ENCODE measurements at regions not wholly inside any gene's neighbourhood (a gene's known extent, or its start where the extent isn't known, plus 50 kb on each side); places are given as distances from the start of the nearest gene placed in this dataset.
"Not testable (repeated sequence)": the region's sequence is repeated elsewhere in the genome, so short reads cannot be mapped to it uniquely, and the experiment has no call there.

- not testable (repeated sequence) for H3K36me3 ChIP-seq (ENCODE audit: control insufficient read depth in 5 of 5, insufficient read depth in 5 of 5, low read length in 5 of 5); H3K9me3 ChIP-seq (ENCODE audit: control insufficient read depth in 5 of 5, low read length in 5 of 5); H3K27me3 ChIP-seq (ENCODE audit: control insufficient read depth in 5 of 5, insufficient read depth in 4 of 5, low read length in 5 of 5); H3K4me3 ChIP-seq (ENCODE audit: low read depth in 1 of 5, low read length in 5 of 5); H3K9ac ChIP-seq (ENCODE audit: low read length in 5 of 5); H3K27ac ChIP-seq (ENCODE audit: low read depth, low read length); H3K4me1 ChIP-seq (ENCODE audit: control insufficient read depth in 5 of 5, insufficient read depth in 5 of 5, low read length in 5 of 5)
Observed at GRCh38 chr7:118956285-118956684, 731.8 kb downstream of the ANKRD7 start.

DNA sequence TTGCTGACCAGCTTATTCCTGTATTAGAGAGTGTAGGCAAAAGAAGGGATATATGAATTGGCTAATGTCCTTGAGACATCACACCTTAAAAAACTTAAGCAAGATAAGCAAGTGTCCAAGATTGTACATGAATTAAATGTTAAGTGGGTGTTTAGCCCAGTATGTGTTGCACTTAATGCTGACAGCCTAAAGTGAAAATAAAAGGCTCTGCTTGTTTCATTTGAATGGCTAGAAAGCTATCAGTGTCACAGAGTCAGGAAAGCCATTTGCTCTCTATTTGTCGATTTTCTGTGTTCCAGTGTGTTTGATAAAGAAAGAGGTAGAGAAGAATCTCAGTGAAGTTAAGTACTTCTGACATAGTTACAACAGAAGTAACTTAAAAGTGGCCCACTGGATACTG is 744.9 kb downstream of the ANKRD7 start:
- H3K4me3 ChIP-seq (ENCODE audit: low read depth in 1 of 5, low read length in 5 of 5), result no peak overlapping the region
- H3K9ac ChIP-seq (ENCODE audit: low read length in 5 of 5), result no peak overlapping the region
- no peaks in the 10 kb centered on the region for H3K27me3 ChIP-seq (ENCODE audit: control insufficient read depth in 5 of 5, insufficient read depth in 4 of 5, low read length in 5 of 5)
- H3K9me3 ChIP-seq (ENCODE audit: control insufficient read depth in 5 of 5, low read length in 5 of 5), result no peaks in the 10 kb centered on the region
- H3K4me1 ChIP-seq (ENCODE audit: control insufficient read depth in 5 of 5, insufficient read depth in 5 of 5, low read length in 5 of 5), result no peaks in the 10 kb centered on the region
- H3K27ac ChIP-seq (ENCODE audit: low read depth, low read length), result no peak overlapping the region
- no peaks in the 10 kb centered on the region for H3K36me3 ChIP-seq (ENCODE audit: control insufficient read depth in 5 of 5, insufficient read depth in 5 of 5, low read length in 5 of 5)

DNA sequence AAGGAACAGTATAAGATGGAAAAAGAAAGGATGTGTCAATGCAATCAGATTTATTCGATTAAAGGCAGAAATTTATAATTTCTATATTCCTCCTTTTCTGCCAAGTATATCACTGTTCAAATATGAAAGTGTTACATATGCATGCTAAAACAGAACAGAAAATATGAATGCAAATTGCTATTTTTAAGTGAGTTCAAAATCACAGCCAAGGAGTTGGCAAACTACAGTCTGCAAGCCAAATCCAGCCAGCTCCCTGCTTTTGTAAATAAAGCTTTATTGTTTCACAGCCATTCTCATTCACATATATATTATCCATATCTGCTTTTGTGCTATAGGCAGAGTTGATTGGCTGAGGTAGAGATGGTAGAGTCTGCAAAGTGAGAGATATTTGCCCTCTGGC is 747.2 kb downstream of the ANKRD7 start:
- Histone ChIP-seq H3K9ac (ENCODE audit: low read length in 5 of 5) (no peak overlapping the region), H3K27me3 (ENCODE audit: control insufficient read depth in 5 of 5, insufficient read depth in 4 of 5, low read length in 5 of 5) (no peaks in the 10 kb centered on the region), H3K36me3 (ENCODE audit: control insufficient read depth in 5 of 5, insufficient read depth in 5 of 5, low read length in 5 of 5) (no peaks in the 10 kb centered on the region), H3K27ac (ENCODE audit: low read depth, low read length) (no peak overlapping the region), H3K4me1 (ENCODE audit: control insufficient read depth in 5 of 5, insufficient read depth in 5 of 5, low read length in 5 of 5) (no peaks in the 10 kb centered on the region), H3K9me3 (ENCODE audit: control insufficient read depth in 5 of 5, low read length in 5 of 5) (no peaks in the 10 kb centered on the region), H3K4me3 (ENCODE audit: low read depth in 1 of 5, low read length in 5 of 5) (no peak overlapping the region)

- Histone ChIP-seq H3K4me1 (ENCODE audit: control insufficient read depth in 5 of 5, insufficient read depth in 5 of 5, low read length in 5 of 5) (no peaks in the 10 kb centered on the region), H3K9ac (ENCODE audit: low read length in 5 of 5) (no peak overlapping the region), H3K4me3 (ENCODE audit: low read depth in 1 of 5, low read length in 5 of 5) (no peak overlapping the region), H3K27me3 (ENCODE audit: control insufficient read depth in 5 of 5, insufficient read depth in 4 of 5, low read length in 5 of 5) (no peaks in the 10 kb centered on the region), H3K9me3 (ENCODE audit: control insufficient read depth in 5 of 5, low read length in 5 of 5) (no peaks in the 10 kb centered on the region), H3K36me3 (ENCODE audit: control insufficient read depth in 5 of 5, insufficient read depth in 5 of 5, low read length in 5 of 5) (no peaks in the 10 kb centered on the region), H3K27ac (ENCODE audit: low read depth, low read length) (no peak overlapping the region)
Observed at GRCh38 chr7:118974836-118975235, 750.3 kb downstream of the ANKRD7 start.

DNA sequence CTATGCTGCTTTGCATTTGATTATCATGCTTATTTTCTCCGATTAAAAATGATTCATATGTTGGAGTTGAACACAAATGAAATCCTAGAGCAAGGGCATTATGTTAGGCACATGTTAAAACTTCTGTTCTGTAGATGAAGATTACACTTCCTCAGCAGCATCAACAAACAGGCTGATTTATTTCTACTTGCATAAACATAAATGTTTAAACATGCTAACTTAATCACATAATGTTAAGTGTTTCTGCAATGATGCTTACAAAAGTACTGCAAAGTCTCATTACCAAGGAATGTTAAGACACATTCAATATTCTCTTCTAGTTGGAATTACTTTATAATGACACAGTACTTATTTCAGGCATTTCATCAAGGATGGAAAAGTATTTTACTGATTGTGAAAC is 770.8 kb downstream of the ANKRD7 start:
- Histone ChIP-seq H3K27me3 (ENCODE audit: control insufficient read depth in 5 of 5, insufficient read depth in 4 of 5, low read length in 5 of 5) (no peaks in the 10 kb centered on the region), H3K4me3 (ENCODE audit: low read depth in 1 of 5, low read length in 5 of 5) (no peak overlapping the region), H3K9ac (ENCODE audit: low read length in 5 of 5) (no peak overlapping the region), H3K9me3 (ENCODE audit: control insufficient read depth in 5 of 5, low read length in 5 of 5) (no peaks in the 10 kb centered on the region), H3K36me3 (ENCODE audit: control insufficient read depth in 5 of 5, insufficient read depth in 5 of 5, low read length in 5 of 5) (no peaks in the 10 kb centered on the region), H3K4me1 (ENCODE audit: control insufficient read depth in 5 of 5, insufficient read depth in 5 of 5, low read length in 5 of 5) (no peaks in the 10 kb centered on the region), H3K27ac (ENCODE audit: low read depth, low read length) (no peak overlapping the region)

DNA sequence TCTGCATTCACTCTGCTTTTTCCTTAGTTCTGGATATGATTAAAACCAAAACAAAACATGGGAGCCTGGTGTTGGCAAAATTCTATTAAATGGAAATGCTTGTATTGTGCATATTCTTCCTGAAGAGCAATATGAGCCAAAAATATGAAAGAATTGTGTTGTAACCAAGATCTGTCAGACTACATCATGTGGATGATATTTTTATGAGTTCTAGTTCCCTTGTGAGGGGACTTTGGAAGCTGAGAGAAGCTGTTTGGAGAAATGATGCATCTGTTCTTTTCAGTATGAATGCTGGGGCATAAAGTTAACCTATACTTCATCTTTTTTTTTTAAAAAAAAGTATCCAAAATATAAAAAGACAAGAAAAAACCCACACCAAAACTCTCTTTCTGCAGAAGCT is 782.7 kb downstream of the ANKRD7 start:
- no peak overlapping the region for H3K27ac ChIP-seq (ENCODE audit: low read depth, low read length)
- no peak overlapping the region for H3K4me3 ChIP-seq (ENCODE audit: low read depth in 1 of 5, low read length in 5 of 5)
- H3K27me3 ChIP-seq (ENCODE audit: control insufficient read depth in 5 of 5, insufficient read depth in 4 of 5, low read length in 5 of 5), result no peaks in the 10 kb centered on the region
- H3K9ac ChIP-seq (ENCODE audit: low read length in 5 of 5), result no peak overlapping the region
- no peaks in the 10 kb centered on the region for H3K9me3 ChIP-seq (ENCODE audit: control insufficient read depth in 5 of 5, low read length in 5 of 5)
- H3K36me3 ChIP-seq (ENCODE audit: control insufficient read depth in 5 of 5, insufficient read depth in 5 of 5, low read length in 5 of 5), result no peaks in the 10 kb centered on the region
- H3K4me1 ChIP-seq (ENCODE audit: control insufficient read depth in 5 of 5, insufficient read depth in 5 of 5, low read length in 5 of 5), result no peaks in the 10 kb centered on the region

GRCh38 chr7:119010635-119011034 is 786.1 kb downstream of the ANKRD7 start:
- Histone ChIP-seq H3K27me3 (ENCODE audit: control insufficient read depth in 5 of 5, insufficient read depth in 4 of 5, low read length in 5 of 5) (no peaks in the 10 kb centered on the region), H3K4me1 (ENCODE audit: control insufficient read depth in 5 of 5, insufficient read depth in 5 of 5, low read length in 5 of 5) (no peaks in the 10 kb centered on the region), H3K9me3 (ENCODE audit: control insufficient read depth in 5 of 5, low read length in 5 of 5) (no peaks in the 10 kb centered on the region), H3K9ac (ENCODE audit: low read length in 5 of 5) (no peak overlapping the region), H3K36me3 (ENCODE audit: control insufficient read depth in 5 of 5, insufficient read depth in 5 of 5, low read length in 5 of 5) (no peaks in the 10 kb centered on the region), H3K27ac (ENCODE audit: low read depth, low read length) (no peak overlapping the region), H3K4me3 (ENCODE audit: low read depth in 1 of 5, low read length in 5 of 5) (no peak overlapping the region)

- H3K4me3 ChIP-seq (ENCODE audit: low read depth in 1 of 5, low read length in 5 of 5), result no peak overlapping the region
- peaks cover 4 to 14% (median 5%) of the 10 kb centered on the region in 5 donors for H3K9me3 ChIP-seq (ENCODE audit: control insufficient read depth in 5 of 5, low read length in 5 of 5)
- H3K27me3 ChIP-seq (ENCODE audit: control insufficient read depth in 5 of 5, insufficient read depth in 4 of 5, low read length in 5 of 5), result no peaks in the 10 kb centered on the region
- no peaks in the 10 kb centered on the region for H3K4me1 ChIP-seq (ENCODE audit: control insufficient read depth in 5 of 5, insufficient read depth in 5 of 5, low read length in 5 of 5)
- no peak overlapping the region for H3K27ac ChIP-seq (ENCODE audit: low read depth, low read length)
- H3K9ac ChIP-seq (ENCODE audit: low read length in 5 of 5), result no peak overlapping the region
- H3K36me3 ChIP-seq (ENCODE audit: control insufficient read depth in 5 of 5, insufficient read depth in 5 of 5, low read length in 5 of 5), result no peaks in the 10 kb centered on the region
Observed at GRCh38 chr7:119026391-119026790, 801.9 kb downstream of the ANKRD7 start.

DNA sequence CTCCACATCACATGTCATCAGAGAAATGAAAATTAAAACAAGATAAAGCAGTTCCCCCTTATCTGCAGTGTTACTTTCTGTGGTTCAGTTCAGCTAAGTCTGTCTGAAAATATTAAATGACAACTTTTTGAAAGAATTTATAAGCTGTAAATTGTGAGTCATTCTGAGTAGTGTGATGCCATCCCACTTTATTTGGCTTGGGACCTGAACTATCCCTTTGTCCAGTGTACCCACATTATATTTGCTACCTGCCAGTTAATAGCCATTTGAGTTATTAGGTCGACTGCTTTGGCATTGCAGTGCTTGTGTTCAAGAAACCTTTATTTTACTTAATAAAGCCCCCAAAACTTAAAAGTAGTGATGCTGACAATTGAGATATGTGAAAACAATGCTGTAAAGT is 804.2 kb downstream of the ANKRD7 start:
- no peak overlapping the region for H3K9ac ChIP-seq (ENCODE audit: low read length in 5 of 5)
- H3K4me3 ChIP-seq (ENCODE audit: low read depth in 1 of 5, low read length in 5 of 5), result no peak overlapping the region
- H3K27me3 ChIP-seq (ENCODE audit: control insufficient read depth in 5 of 5, insufficient read depth in 4 of 5, low read length in 5 of 5), result no peaks in the 10 kb centered on the region
- no peak overlapping the region for H3K27ac ChIP-seq (ENCODE audit: low read depth, low read length)
- H3K4me1 ChIP-seq (ENCODE audit: control insufficient read depth in 5 of 5, insufficient read depth in 5 of 5, low read length in 5 of 5), result no peaks in the 10 kb centered on the region
- no peaks in the 10 kb centered on the region for H3K36me3 ChIP-seq (ENCODE audit: control insufficient read depth in 5 of 5, insufficient read depth in 5 of 5, low read length in 5 of 5)
- peaks cover 0 to 2% (median 0%) of the 10 kb centered on the region in 5 donors for H3K9me3 ChIP-seq (ENCODE audit: control insufficient read depth in 5 of 5, low read length in 5 of 5)

GRCh38 chr7:119032136-119032535 is 807.6 kb downstream of the ANKRD7 start:
- not testable (repeated sequence) for H3K4me3 ChIP-seq (ENCODE audit: low read depth in 1 of 5, low read length in 5 of 5); H3K4me1 ChIP-seq (ENCODE audit: control insufficient read depth in 5 of 5, insufficient read depth in 5 of 5, low read length in 5 of 5); H3K9ac ChIP-seq (ENCODE audit: low read length in 5 of 5); H3K27ac ChIP-seq (ENCODE audit: low read depth, low read length); H3K27me3 ChIP-seq (ENCODE audit: control insufficient read depth in 5 of 5, insufficient read depth in 4 of 5, low read length in 5 of 5); H3K36me3 ChIP-seq (ENCODE audit: control insufficient read depth in 5 of 5, insufficient read depth in 5 of 5, low read length in 5 of 5); H3K9me3 ChIP-seq (ENCODE audit: control insufficient read depth in 5 of 5, low read length in 5 of 5)

DNA sequence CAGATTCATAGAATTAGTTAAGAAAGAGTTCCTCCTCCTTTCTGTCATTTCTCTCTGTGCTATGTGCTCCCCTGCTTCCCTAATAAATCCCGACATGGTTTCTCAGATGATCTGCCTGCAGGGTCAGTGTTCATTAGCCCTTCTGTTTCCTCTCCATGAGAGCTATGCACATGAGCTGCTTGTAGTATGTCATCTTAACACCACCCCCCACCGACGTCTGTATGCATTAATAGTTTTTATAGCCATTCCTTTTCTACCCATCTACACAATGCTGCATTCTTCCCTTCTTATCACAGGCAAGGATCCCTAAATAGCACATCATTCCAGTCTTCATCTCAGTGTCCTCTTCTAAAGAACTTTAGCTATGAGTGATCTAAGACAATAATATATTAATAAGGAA is 809.1 kb downstream of the ANKRD7 start:
- no peak overlapping the region for H3K4me3 ChIP-seq (ENCODE audit: low read depth in 1 of 5, low read length in 5 of 5)

More for the DNA sequence above, 809.1 kb downstream of the ANKRD7 start:
- Histone ChIP-seq H3K4me1 (ENCODE audit: control insufficient read depth in 5 of 5, insufficient read depth in 5 of 5, low read length in 5 of 5) (no peaks in the 10 kb centered on the region), H3K36me3 (ENCODE audit: control insufficient read depth in 5 of 5, insufficient read depth in 5 of 5, low read length in 5 of 5) (no peaks in the 10 kb centered on the region), H3K9me3 (ENCODE audit: control insufficient read depth in 5 of 5, low read length in 5 of 5) (peaks cover 0 to 2% (median 0%) of the 10 kb centered on the region in 5 donors), H3K27me3 (ENCODE audit: control insufficient read depth in 5 of 5, insufficient read depth in 4 of 5, low read length in 5 of 5) (no peaks in the 10 kb centered on the region), H3K9ac (ENCODE audit: low read length in 5 of 5) (no peak overlapping the region), H3K27ac (ENCODE audit: low read depth, low read length) (no peak overlapping the region)

Data from subcutaneous abdominal adipose tissue (tissue), 5 donors.